Ascending aorta (tissue), 2 donors: ENCODE measurements at regions not wholly inside any gene's neighbourhood (a gene's known extent, or its start where the extent isn't known, plus 50 kb on each side); places are given as distances from the start of the nearest gene placed in this dataset.

Source experiments
- DNase-seq, 2 donors: peaks; one replicate each; pipeline ENCODE4 v3.0.0-alpha.2; 2019; ENCODE audit warnings: low spot score in 2 of 2
- H3K27ac ChIP-seq, 2 donors: fragments of 200-600 bp; sonication (generic); one replicate each; pipeline ENCODE4 v1.5.1; 2016 to 2017; ENCODE audit warnings: mild to moderate bottlenecking in 1 of 2
- H3K27me3 ChIP-seq: fragments of 200-600 bp; sonication (generic); one replicate; pipeline ENCODE4 v1.5.1; 2017
- H3K36me3 ChIP-seq, 2 donors: fragments of 200-600 bp; sonication (generic); one replicate each; pipeline ENCODE4 v1.5.1; 2016
- H3K4me1 ChIP-seq, 2 donors: fragments of 200-600 bp; sonication (generic); one replicate each; pipeline ENCODE4 v1.5.1; 2016 to 2017; ENCODE audit warnings: mild to moderate bottlenecking in 1 of 2
- H3K4me3 ChIP-seq, 2 donors: fragments of 200-600 bp; sonication (generic); one replicate each; pipeline ENCODE4 v1.5.1; 2016 to 2017; ENCODE audit warnings: mild to moderate bottlenecking in 1 of 2
- H3K9me3 ChIP-seq, 2 donors: fragments of 200-600 bp; sonication (generic); one replicate each; pipeline ENCODE4 v1.5.1; 2016
- intact Hi-C: fragments of 100-400 bp; cut with DNase I; formaldehyde crosslinking; loops from one replicate; pipeline ENCODE4 v1.15.1; 2023
- TF ChIP-seq, protein P1 (sequence below), 3 experiments: fragments of 200-600 bp in 2 of 3; fragments of 450-650 bp in 1 of 3; sonication (generic) in 2 of 3; IDR thresholded peaks; one replicate each; pipeline ENCODE4 v1.5.1; 2016 to 2019; ENCODE audit warnings: antibody characterized with exemption in 3 of 3, mild to moderate bottlenecking in 1 of 3, moderate library complexity in 1 of 3

DNA sequence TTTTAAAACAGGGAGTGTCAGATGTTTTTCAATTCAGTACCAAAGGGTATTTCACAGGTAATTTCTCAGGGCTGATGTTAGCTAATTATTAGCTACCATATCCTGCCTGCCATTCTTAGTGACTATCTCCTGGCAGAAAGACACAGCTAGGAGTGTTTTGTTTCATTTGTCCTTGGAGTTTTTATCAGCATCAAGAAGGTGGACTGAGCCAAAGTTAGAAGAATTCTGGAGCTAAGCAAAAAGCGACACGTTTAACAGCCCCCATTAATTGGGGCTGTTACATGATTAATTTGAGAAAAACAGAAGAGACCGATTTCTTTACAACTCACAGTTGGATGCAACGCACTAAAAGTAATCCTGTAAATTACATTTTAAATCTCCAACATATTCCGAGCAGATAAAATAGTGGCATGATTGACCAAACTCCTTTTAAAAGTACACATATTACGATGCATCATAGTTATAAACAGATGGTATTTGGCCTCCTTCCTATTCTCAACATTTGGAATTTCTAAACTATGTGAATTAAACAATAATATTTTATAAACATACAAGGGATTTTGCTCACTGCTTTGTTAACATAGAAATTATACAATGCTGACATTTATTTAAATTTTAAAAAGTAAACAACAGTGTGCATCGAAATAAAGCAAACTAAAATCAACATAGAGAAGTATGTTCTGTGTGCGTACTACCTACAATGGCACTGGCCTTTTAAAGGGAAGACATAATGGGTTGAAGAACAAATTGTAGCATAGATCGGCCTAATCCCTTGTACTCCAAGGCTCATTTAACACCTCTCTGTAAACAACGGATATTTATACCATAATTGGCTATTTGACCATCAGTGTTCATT is 585.1 kb downstream of the ZEB2 start:
- DNase-seq = no peak
- Histone ChIP-seq H3K4me1 (peaks cover 0 to 5% of the 10 kb centered on the region in 2 donors), H3K4me3 (no peak overlapping the region), H3K27ac (no peak overlapping the region), H3K9me3 (no peaks in the 10 kb centered on the region), H3K36me3 (no peaks in the 10 kb centered on the region), H3K27me3 (no peaks in the 10 kb centered on the region)
- intact Hi-C loops = no loop called here
- TF ChIP-seq, protein P1, sequence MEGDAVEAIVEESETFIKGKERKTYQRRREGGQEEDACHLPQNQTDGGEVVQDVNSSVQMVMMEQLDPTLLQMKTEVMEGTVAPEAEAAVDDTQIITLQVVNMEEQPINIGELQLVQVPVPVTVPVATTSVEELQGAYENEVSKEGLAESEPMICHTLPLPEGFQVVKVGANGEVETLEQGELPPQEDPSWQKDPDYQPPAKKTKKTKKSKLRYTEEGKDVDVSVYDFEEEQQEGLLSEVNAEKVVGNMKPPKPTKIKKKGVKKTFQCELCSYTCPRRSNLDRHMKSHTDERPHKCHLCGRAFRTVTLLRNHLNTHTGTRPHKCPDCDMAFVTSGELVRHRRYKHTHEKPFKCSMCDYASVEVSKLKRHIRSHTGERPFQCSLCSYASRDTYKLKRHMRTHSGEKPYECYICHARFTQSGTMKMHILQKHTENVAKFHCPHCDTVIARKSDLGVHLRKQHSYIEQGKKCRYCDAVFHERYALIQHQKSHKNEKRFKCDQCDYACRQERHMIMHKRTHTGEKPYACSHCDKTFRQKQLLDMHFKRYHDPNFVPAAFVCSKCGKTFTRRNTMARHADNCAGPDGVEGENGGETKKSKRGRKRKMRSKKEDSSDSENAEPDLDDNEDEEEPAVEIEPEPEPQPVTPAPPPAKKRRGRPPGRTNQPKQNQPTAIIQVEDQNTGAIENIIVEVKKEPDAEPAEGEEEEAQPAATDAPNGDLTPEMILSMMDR (IDR thresholded peaks at IDR 0.05) = no peak

DNA sequence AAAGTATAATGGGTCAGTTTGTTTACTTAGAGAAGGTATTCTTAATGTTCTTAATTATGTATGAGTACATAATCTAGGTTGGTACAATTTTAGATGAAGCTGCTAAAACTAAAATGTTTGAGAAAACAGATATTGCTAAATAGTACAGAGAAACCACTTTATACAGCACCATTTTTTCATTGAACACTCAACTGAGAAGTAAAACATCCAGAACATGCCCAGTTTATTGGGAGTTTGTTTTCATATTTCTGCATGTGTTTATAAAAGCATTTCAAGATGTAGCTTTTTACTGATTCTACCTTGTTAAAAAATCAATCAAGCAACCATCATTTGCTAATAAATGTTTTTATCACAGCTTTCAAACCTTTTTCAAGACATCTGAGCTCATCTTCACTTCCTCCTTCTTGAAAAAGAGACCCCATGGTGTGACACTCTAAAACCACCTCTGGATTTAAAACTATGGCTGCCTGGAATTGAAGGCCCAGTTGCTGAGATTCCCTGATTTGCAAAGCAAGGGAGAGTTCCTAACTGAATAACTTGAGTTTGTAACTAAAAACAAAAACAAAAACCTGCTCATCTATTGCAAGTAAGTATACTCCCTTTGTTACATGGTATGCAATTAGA is 585.9 kb downstream of the ZEB2 start:
- DNase-seq = no peak
- Histone ChIP-seq H3K9me3 (no peaks in the 10 kb centered on the region), H3K4me1 (peaks cover 0 to 5% of the 10 kb centered on the region in 2 donors), H3K4me3 (no peak overlapping the region), H3K36me3 (no peaks in the 10 kb centered on the region), H3K27ac (no peak overlapping the region), H3K27me3 (no peaks in the 10 kb centered on the region)
- TF ChIP-seq, protein P1 (IDR thresholded peaks at IDR 0.05) = no peak
- intact Hi-C loops = no loop called here

DNA sequence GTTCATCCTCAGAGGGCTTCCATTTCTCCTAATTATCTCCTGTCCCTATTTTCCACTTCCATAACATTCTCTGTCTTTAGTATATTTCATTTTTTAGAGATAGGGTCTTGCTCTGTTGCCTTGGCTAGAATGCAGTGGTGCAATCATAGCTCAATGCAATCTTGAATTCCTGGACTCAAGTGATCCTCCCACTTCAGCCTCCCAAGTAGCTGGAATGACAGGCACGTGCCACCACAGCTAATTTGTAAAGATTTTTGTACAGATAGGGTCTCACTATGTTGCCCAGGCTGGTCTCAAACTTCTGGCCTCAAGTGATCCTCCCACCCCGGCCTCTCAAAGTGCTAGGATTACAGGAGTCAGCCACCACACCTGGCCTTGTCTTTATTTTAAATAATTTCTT is 589.0 kb downstream of the ZEB2 start:
- no peak overlapping the region for H3K4me3 ChIP-seq
- TF ChIP-seq, protein P1 (IDR thresholded peaks at IDR 0.05) = no peak
- intact Hi-C loops = no loop called here
- no peak for DNase-seq
- no peak overlapping the region for H3K27ac ChIP-seq
- no peaks in the 10 kb centered on the region for H3K9me3 ChIP-seq
- no peaks in the 10 kb centered on the region for H3K36me3 ChIP-seq
- H3K4me1 ChIP-seq = no peaks in the 10 kb centered on the region
- H3K27me3 ChIP-seq = no peaks in the 10 kb centered on the region

DNA sequence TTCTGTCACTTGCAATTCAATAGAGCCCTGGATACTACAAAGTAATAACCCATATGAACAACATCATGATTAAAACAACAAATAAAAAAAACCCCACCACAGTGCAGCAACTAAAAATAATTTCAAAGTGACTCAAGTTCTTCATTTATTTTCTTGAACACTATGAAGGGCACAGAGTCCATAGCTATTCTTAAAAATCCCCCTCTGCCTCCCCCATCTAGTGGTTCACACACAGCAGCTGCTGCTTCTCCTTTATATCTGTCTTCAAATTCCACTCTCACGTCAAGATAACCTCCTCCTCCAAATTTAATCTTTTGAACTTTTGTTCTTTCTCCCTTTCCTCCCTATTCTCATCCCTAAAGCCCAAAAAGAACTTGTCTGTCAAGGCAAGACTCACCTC is 591.3 kb downstream of the ZEB2 start:
- no peaks in the 10 kb centered on the region for H3K36me3 ChIP-seq
- H3K27ac ChIP-seq = no peak overlapping the region
- no peak overlapping the region for H3K4me3 ChIP-seq
- intact Hi-C loops = no loop called here
- H3K4me1 ChIP-seq = no peaks in the 10 kb centered on the region
- no peaks in the 10 kb centered on the region for H3K9me3 ChIP-seq
- TF ChIP-seq, protein P1 (IDR thresholded peaks at IDR 0.05) = no peak
- H3K27me3 ChIP-seq = no peaks in the 10 kb centered on the region
- DNase-seq = no peak

DNA sequence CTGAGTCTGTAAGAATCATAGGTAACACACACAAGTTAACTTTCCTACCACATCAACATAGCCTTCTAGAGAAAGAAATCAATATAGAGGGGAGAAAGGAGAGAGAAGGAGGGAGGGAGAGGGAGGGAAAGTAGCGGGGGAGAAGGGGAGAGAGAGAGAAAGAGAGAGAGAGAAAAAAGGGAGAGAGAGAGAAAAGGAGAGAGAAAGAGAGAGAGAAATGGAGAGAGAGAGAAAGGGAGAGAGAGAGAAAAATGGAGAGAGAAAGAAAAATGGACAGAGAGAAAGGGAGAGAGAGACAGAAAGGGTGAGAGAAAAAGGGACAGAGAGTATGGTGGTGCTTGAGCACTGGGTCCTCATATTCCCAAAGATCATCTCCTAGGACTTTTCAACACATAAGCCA is 591.7 kb downstream of the ZEB2 start:
- Histone ChIP-seq H3K4me1 (no peaks in the 10 kb centered on the region), H3K36me3 (no peaks in the 10 kb centered on the region), H3K4me3 (no peak overlapping the region), H3K27ac (no peak overlapping the region), H3K9me3 (no peaks in the 10 kb centered on the region), H3K27me3 (no peaks in the 10 kb centered on the region)
- DNase-seq = no peak
- TF ChIP-seq, protein P1 (IDR thresholded peaks at IDR 0.05) = no peak
- intact Hi-C loops = no loop called here
